ENCODE measurements at regions not wholly inside any gene's neighbourhood (a gene's known extent, or its start where the extent isn't known, plus 50 kb on each side); places are given as distances from the start of the nearest gene placed in this dataset.

DNA sequence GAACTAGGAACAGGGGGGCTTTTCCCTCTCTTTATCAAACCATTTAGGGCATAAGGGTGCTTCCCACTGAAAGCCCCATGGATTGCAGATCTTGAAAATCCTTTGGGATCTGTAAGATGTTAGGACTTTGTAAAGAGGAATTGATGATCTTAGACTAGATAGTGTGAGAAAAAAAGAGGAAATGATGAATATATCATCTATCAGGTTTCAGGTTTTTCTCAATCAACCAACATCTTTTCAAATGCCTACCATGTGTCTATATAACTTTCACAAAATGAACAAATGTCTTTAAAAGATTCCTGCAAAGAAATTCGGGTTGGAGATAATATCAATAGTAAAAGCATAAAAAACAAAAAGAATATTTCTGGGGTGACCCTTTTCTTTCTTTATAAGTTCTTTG lies 50.1 kb downstream of the KCNC4 start:
- Mint-ChIP-seq H3K36me3 (no peaks in the 10 kb centered on the region), H3K27ac (no peak overlapping the region), H3K4me1 (peaks cover 5 to 12% of the 10 kb centered on the region in 2 donors), H3K27me3 (ENCODE audit: low read depth in 2 of 2) (peaks cover 18 to 30% of the 10 kb centered on the region in 2 donors), H3K9me3 (no peaks in the 10 kb centered on the region), H3K4me3 (no peak overlapping the region)
- Histone ChIP-seq H3K9me3 (ENCODE audit: control insufficient read depth, insufficient read depth, low read length) (no peaks in the 10 kb centered on the region), H3K27ac (ENCODE audit: low read length) (no peak overlapping the region), H3K36me3 (ENCODE audit: control insufficient read depth, insufficient read depth, low read length) (no peaks in the 10 kb centered on the region), H3K4me1 (ENCODE audit: control insufficient read depth, insufficient read depth, low read length) (no peaks in the 10 kb centered on the region), H3K27me3 (ENCODE audit: control insufficient read depth, insufficient read depth, low read length) (no peaks in the 10 kb centered on the region), H3K4me3 (ENCODE audit: low read length) (no peak overlapping the region)
- WGBS (ENCODE audit: insufficient coverage), result no CpG with 5 or more reads among the region's 1 CpG
- ATAC-seq (no peak), DNase-seq (no peak)
- intact Hi-C loops (cut with micrococcal nuclease), result loop anchor here (5.0 kb wide), 1 partner anchor 53 kb away; no protein-coding TSS in a partner anchor
- TF ChIP-seq, protein P1, sequence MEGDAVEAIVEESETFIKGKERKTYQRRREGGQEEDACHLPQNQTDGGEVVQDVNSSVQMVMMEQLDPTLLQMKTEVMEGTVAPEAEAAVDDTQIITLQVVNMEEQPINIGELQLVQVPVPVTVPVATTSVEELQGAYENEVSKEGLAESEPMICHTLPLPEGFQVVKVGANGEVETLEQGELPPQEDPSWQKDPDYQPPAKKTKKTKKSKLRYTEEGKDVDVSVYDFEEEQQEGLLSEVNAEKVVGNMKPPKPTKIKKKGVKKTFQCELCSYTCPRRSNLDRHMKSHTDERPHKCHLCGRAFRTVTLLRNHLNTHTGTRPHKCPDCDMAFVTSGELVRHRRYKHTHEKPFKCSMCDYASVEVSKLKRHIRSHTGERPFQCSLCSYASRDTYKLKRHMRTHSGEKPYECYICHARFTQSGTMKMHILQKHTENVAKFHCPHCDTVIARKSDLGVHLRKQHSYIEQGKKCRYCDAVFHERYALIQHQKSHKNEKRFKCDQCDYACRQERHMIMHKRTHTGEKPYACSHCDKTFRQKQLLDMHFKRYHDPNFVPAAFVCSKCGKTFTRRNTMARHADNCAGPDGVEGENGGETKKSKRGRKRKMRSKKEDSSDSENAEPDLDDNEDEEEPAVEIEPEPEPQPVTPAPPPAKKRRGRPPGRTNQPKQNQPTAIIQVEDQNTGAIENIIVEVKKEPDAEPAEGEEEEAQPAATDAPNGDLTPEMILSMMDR (IDR thresholded peaks at IDR 0.05), result no peak

DNA sequence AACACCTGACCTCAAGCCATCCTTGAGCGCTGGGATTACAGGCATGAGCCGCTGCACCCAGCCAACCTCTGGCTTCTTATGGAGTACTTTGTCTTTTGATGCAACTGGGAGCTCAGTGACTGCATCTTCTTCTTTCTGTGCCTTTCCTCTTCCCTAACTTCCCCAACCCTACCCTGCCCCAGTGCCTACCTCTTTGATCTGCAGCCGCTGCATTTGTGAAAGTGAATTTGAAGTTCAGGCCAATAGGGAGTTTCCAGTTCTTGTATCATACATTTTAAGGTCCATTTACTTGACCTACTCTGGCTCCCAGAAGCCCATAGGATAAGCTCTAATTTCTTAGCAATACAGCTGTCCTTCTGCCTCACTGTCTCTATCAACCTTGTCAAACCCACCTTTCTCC lies 52.2 kb downstream of the KCNC4 start:
- H3K36me3 Mint-ChIP-seq, result no peaks in the 10 kb centered on the region
- WGBS (ENCODE audit: insufficient coverage), result 71% methylated on average over 3 of the region's 3 CpGs
- H3K4me3 Mint-ChIP-seq, result no peak overlapping the region
- Histone ChIP-seq H3K4me1 (ENCODE audit: control insufficient read depth, insufficient read depth, low read length) (no peaks in the 10 kb centered on the region), H3K27me3 (ENCODE audit: control insufficient read depth, insufficient read depth, low read length) (no peaks in the 10 kb centered on the region), H3K4me3 (ENCODE audit: low read length) (no peak overlapping the region), H3K27ac (ENCODE audit: low read length) (no peak overlapping the region), H3K36me3 (ENCODE audit: control insufficient read depth, insufficient read depth, low read length) (no peaks in the 10 kb centered on the region), H3K9me3 (ENCODE audit: control insufficient read depth, insufficient read depth, low read length) (no peaks in the 10 kb centered on the region)
- no peaks in the 10 kb centered on the region for H3K9me3 Mint-ChIP-seq
- peaks cover 17 to 30% of the 10 kb centered on the region in 2 donors for H3K27me3 Mint-ChIP-seq (ENCODE audit: low read depth in 2 of 2)
- H3K27ac Mint-ChIP-seq, result no peak overlapping the region
- intact Hi-C loops (cut with micrococcal nuclease), result loop anchor here (5.0 kb wide), 1 partner anchor 55 kb away; no protein-coding TSS in a partner anchor
- TF ChIP-seq, protein P1 (IDR thresholded peaks at IDR 0.05), result no peak
- ATAC-seq (no peak), DNase-seq (no peak)
- peaks cover 5 to 12% of the 10 kb centered on the region in 2 donors for H3K4me1 Mint-ChIP-seq

DNA sequence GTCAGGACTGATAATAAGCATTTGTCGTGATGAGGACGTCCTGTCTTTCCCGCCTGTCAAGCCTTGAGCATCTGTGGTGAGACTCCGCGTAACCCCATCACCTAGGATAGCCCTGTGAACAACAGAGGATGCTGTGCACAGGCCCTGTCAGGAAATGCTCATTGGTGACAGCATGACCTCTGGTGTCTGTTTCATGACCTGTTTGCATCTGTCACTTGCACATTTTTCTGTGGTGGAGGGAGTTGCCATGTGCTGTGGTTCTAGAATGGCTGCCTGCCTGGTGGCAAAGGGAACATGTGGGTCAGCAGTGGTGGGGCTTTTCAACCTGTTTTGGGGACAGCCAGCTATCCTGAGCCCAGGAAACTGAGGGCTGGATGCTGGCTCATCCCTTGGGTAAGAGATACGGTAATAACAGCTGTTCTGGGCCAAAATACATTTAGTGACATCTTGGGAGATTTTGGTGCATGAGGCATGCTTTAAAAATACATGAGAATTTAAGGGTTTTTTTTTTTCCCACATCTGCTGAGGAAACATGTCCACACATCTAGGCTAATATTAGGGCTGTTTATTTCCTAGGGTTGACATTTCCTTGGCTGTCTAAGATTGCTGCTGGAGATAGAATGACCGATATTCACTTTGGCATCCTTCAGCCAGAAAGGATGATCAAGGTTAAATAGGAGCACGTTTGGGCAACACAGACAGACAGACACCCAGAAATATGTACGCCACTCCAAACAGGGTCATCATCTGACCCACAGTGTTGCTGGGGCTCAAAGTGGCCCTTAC lies 52.9 kb downstream of the KCNC4 start:
- 79% methylated on average over 9 of the region's 9 CpGs for WGBS (ENCODE audit: insufficient coverage)
- H3K4me1 Mint-ChIP-seq, result peaks cover 5 to 12% of the 10 kb centered on the region in 2 donors
- no peak overlapping the region for H3K4me3 ChIP-seq (ENCODE audit: low read length)
- peaks cover 17 to 30% of the 10 kb centered on the region in 2 donors for H3K27me3 Mint-ChIP-seq (ENCODE audit: low read depth in 2 of 2)
- H3K9me3 Mint-ChIP-seq, result no peaks in the 10 kb centered on the region
- no peak overlapping the region for H3K27ac Mint-ChIP-seq
- H3K9me3 ChIP-seq (ENCODE audit: control insufficient read depth, insufficient read depth, low read length), result no peaks in the 10 kb centered on the region
- no peaks in the 10 kb centered on the region for H3K27me3 ChIP-seq (ENCODE audit: control insufficient read depth, insufficient read depth, low read length)
- H3K4me1 ChIP-seq (ENCODE audit: control insufficient read depth, insufficient read depth, low read length), result no peaks in the 10 kb centered on the region
- no peak overlapping the region for H3K4me3 Mint-ChIP-seq
- intact Hi-C loops (cut with micrococcal nuclease), result loop anchor here (5.0 kb wide), 1 partner anchor 56 kb away; no protein-coding TSS in a partner anchor
- TF ChIP-seq, protein P1 (IDR thresholded peaks at IDR 0.05), result no peak
- no peak overlapping the region for H3K27ac ChIP-seq (ENCODE audit: low read length)
- no peaks in the 10 kb centered on the region for H3K36me3 Mint-ChIP-seq
- ATAC-seq, result peak; percentile 65 to 73 (median 70)
- peak in 1 of 2 donors; percentile 35 for DNase-seq
- H3K36me3 ChIP-seq (ENCODE audit: control insufficient read depth, insufficient read depth, low read length), result no peaks in the 10 kb centered on the region

All from natural killer cell (primary cell).